Left renal cortex interstitium (tissue), 4 donors: ENCODE measurements at regions not wholly inside any gene's neighbourhood (a gene's known extent, or its start where the extent isn't known, plus 50 kb on each side); places are given as distances from the start of the nearest gene placed in this dataset.
"Not testable (repeated sequence)": the region's sequence is repeated elsewhere in the genome, so short reads cannot be mapped to it uniquely, and the experiment has no call there.

Experiments
- DNase-seq, 4 donors: peaks; one replicate each; pipeline ENCODE4 v3.0.0-alpha.2; 2013; ENCODE audit warnings: low read depth in 4 of 4, low spot score in 2 of 4, missing footprints in 1 of 4

GRCh38 chr4:188430384-188430783, 291.1 kb downstream of the TRIML1 start:
- no peak for DNase-seq

- no peak for DNase-seq
Observed at GRCh38 chr4:188432328-188432727, 293.1 kb downstream of the TRIML1 start.

GRCh38 chr4:188433741-188434315, 294.6 kb downstream of the TRIML1 start:
- DNase-seq: no peak

- DNase-seq: no peak
Observed at GRCh38 chr4:188434643-188435042, 295.4 kb downstream of the TRIML1 start.

GRCh38 chr4:188435381-188435780, 296.1 kb downstream of the TRIML1 start:
- no peak for DNase-seq

GRCh38 chr4:188437535-188437934, 298.3 kb downstream of the TRIML1 start:
- no peak for DNase-seq

GRCh38 chr4:188438391-188438824, 299.2 kb downstream of the TRIML1 start:
- not testable (repeated sequence) for DNase-seq

GRCh38 chr4:188439641-188440311, 300.5 kb downstream of the TRIML1 start:
- DNase-seq: no peak

- DNase-seq: no peak
Observed at GRCh38 chr4:188444500-188444899, 305.3 kb downstream of the TRIML1 start.

- DNase-seq: not testable (repeated sequence)
Observed at GRCh38 chr4:188448996-188449395, 309.8 kb downstream of the TRIML1 start.

GRCh38 chr4:188450571-188450970, 311.3 kb downstream of the TRIML1 start:
- DNase-seq: no peak

- DNase-seq: no peak
Observed at GRCh38 chr4:188452097-188452496, 312.9 kb downstream of the TRIML1 start.

- no peak for DNase-seq
Observed at GRCh38 chr4:188454575-188454974, 315.3 kb downstream of the TRIML1 start.

- DNase-seq: no peak
Observed at GRCh38 chr4:188455062-188455752, 316.0 kb downstream of the TRIML1 start.

GRCh38 chr4:188459381-188459780, 320.1 kb downstream of the TRIML1 start:
- DNase-seq: no peak

GRCh38 chr4:188463909-188464308, 324.7 kb downstream of the TRIML1 start:
- no peak for DNase-seq

GRCh38 chr4:188466001-188466400, 326.8 kb downstream of the TRIML1 start:
- no peak for DNase-seq

- DNase-seq: no peak
Observed at GRCh38 chr4:188484256-188484655, 345.0 kb downstream of the TRIML1 start.

GRCh38 chr4:188485906-188486305, 346.7 kb downstream of the TRIML1 start:
- DNase-seq: no peak

GRCh38 chr4:188492886-188493285, 353.6 kb downstream of the TRIML1 start:
- DNase-seq: no peak

- no peak for DNase-seq
Observed at GRCh38 chr4:188495169-188495568, 355.9 kb downstream of the TRIML1 start.

- DNase-seq: no peak
Observed at GRCh38 chr4:188511431-188511830, 372.2 kb downstream of the TRIML1 start.
